ENCODE measurements at regions not wholly inside any gene's neighbourhood (a gene's known extent, or its start where the extent isn't known, plus 50 kb on each side); places are given as distances from the start of the nearest gene placed in this dataset.
A peak's percentile ranks its signal among the peaks of the same experiment; 100 is the strongest.
"Not testable (repeated sequence)": the region's sequence is repeated elsewhere in the genome, so short reads cannot be mapped to it uniquely, and the experiment has no call there.

- WGBS (ENCODE audit: insufficient coverage, low coverage, low lambda C conversion rate, missing lambda C conversion rate), result 60% methylated on average over 2 of the region's 2 CpGs
- no peaks in the 10 kb centered on the region for H3K9me3 ChIP-seq
- no peaks in the 10 kb centered on the region for H3K4me1 ChIP-seq
- no peaks in the 10 kb centered on the region for H3K36me3 ChIP-seq
- intact Hi-C loops (cut with DNase I), result no loop called here
- no peak overlapping the region for H3K4me3 ChIP-seq
- no peak overlapping the region for H3K27ac ChIP-seq
- TF ChIP-seq POLR2A (IDR thresholded peaks at IDR 0.05), result no peak
- TF ChIP-seq, protein P1, sequence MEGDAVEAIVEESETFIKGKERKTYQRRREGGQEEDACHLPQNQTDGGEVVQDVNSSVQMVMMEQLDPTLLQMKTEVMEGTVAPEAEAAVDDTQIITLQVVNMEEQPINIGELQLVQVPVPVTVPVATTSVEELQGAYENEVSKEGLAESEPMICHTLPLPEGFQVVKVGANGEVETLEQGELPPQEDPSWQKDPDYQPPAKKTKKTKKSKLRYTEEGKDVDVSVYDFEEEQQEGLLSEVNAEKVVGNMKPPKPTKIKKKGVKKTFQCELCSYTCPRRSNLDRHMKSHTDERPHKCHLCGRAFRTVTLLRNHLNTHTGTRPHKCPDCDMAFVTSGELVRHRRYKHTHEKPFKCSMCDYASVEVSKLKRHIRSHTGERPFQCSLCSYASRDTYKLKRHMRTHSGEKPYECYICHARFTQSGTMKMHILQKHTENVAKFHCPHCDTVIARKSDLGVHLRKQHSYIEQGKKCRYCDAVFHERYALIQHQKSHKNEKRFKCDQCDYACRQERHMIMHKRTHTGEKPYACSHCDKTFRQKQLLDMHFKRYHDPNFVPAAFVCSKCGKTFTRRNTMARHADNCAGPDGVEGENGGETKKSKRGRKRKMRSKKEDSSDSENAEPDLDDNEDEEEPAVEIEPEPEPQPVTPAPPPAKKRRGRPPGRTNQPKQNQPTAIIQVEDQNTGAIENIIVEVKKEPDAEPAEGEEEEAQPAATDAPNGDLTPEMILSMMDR (IDR thresholded peaks at IDR 0.05), result no peak
- H3K27me3 ChIP-seq, result no peaks in the 10 kb centered on the region
- ATAC-seq (no peak), DNase-seq (no peak)
These were observed 160.2 kb downstream of the RGS9 start for GRCh38 chr17:65297384-65297783.

- Histone ChIP-seq H3K27me3 (no peaks in the 10 kb centered on the region), H3K27ac (no peak overlapping the region), H3K9me3 (no peaks in the 10 kb centered on the region), H3K36me3 (no peaks in the 10 kb centered on the region), H3K4me1 (no peaks in the 10 kb centered on the region), H3K4me3 (no peak overlapping the region)
- DNase-seq (peak; percentile 38 to 61 (median 55)), ATAC-seq (peak; percentile 91 to 95 (median 94))
- TF ChIP-seq POLR2A (IDR thresholded peaks at IDR 0.05), result no peak
- TF ChIP-seq, protein P1 (IDR thresholded peaks at IDR 0.05), result peak; percentile 70 to 81 (median 75)
- WGBS (ENCODE audit: insufficient coverage, low coverage, low lambda C conversion rate, missing lambda C conversion rate), result 12% methylated on average over 7 of the region's 10 CpGs
- intact Hi-C loops (cut with DNase I), result no loop called here
These were observed 157.1 kb downstream of the RGS9 start for GRCh38 chr17:65294181-65294719.

GRCh38 chr17:65293584-65294180 is 156.5 kb downstream of the RGS9 start:
- TF ChIP-seq, protein P1 (IDR thresholded peaks at IDR 0.05), result no peak
- no peak for TF ChIP-seq POLR2A (IDR thresholded peaks at IDR 0.05)
- ATAC-seq (no peak), DNase-seq (no peak)
- intact Hi-C loops (cut with DNase I), result no loop called here
- H3K9me3 ChIP-seq, result no peaks in the 10 kb centered on the region
- no peaks in the 10 kb centered on the region for H3K4me1 ChIP-seq
- WGBS (ENCODE audit: insufficient coverage, low coverage, low lambda C conversion rate, missing lambda C conversion rate), result 59% methylated on average over 7 of the region's 12 CpGs
- no peak overlapping the region for H3K27ac ChIP-seq
- H3K36me3 ChIP-seq, result no peaks in the 10 kb centered on the region
- H3K27me3 ChIP-seq, result no peaks in the 10 kb centered on the region
- H3K4me3 ChIP-seq, result no peak overlapping the region

GRCh38 chr17:65292430-65292829 is 155.3 kb downstream of the RGS9 start:
- Histone ChIP-seq H3K4me3 (no peak overlapping the region), H3K4me1 (no peaks in the 10 kb centered on the region), H3K36me3 (no peaks in the 10 kb centered on the region), H3K9me3 (no peaks in the 10 kb centered on the region), H3K27me3 (no peaks in the 10 kb centered on the region), H3K27ac (no peak overlapping the region)
- TF ChIP-seq POLR2A (IDR thresholded peaks at IDR 0.05), result no peak
- TF ChIP-seq, protein P1 (IDR thresholded peaks at IDR 0.05), result no peak
- no peak for DNase-seq
- intact Hi-C loops (cut with DNase I), result no loop called here
- ATAC-seq, result no peak
- 50% methylated on average over 11 of the region's 11 CpGs for WGBS (ENCODE audit: insufficient coverage, low coverage, low lambda C conversion rate, missing lambda C conversion rate)

DNA sequence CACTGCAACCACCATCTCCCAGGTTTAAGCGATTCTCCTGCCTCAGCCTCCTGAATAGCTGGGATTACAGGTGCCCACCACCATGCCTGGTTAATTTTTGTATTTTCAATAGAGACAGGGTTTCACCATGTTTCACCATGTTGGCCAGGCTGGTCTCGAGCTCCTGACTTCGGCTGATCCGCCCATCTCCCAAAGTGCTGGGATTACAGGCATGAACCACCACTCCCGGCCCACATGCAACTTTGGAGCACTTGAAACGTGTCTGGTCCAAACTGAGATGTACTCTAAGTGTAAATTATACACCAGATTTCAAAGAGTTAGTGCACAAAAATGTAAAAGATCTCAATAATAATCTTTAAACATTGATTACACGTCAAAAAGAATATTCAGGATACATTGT is 154.1 kb downstream of the RGS9 start:
- DNase-seq; H3K4me1 ChIP-seq; H3K4me3 ChIP-seq; H3K27me3 ChIP-seq; H3K27ac ChIP-seq; H3K9me3 ChIP-seq; H3K36me3 ChIP-seq; ATAC-seq; intact Hi-C loops (cut with DNase I): not testable (repeated sequence)
- WGBS (ENCODE audit: insufficient coverage, low coverage, low lambda C conversion rate, missing lambda C conversion rate), result 56% methylated on average over 6 of the region's 7 CpGs

All from right lobe of liver (tissue), 6 donors.